ENCODE measurements at regions not wholly inside any gene's neighbourhood (a gene's known extent, or its start where the extent isn't known, plus 50 kb on each side); places are given as distances from the start of the nearest gene placed in this dataset.
"Not testable (repeated sequence)": the region's sequence is repeated elsewhere in the genome, so short reads cannot be mapped to it uniquely, and the experiment has no call there.

DNA sequence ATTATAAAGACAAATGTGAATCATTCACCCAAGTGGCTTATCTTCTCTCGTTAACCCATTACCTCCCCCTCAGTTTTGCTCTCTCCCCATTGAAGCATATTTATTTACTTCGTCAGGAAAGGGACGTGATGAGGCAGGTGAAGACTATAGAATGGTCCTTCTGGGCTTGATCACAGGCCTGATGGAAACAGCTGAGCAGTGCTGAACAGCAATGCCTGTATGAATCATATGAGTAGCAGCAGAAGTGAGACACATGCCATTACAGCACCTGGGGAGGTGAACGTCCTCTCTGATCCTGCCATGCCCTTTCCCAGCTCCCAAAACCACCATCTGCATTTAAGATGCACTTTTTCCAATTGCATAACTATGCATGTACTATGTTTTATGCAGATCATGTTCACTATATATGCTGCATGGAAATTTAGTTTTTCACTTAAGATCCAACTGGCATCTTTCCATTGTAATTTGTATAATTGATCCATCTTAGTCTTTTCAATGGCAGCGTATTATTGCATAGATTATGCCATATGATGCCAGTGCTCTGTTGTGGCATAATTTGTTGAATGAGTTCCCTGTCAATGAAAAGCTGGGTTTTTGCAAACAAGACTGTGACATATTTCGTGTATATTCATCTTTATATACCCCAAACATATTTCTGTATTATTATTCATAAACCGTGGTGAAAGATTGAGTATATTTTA lies 105.3 kb downstream of the CXCL12 start:
- DNase-seq (ENCODE audit: low read depth, low spot score) (no peak), ATAC-seq (no peak)
- POLR2A ChIA-PET: no interaction called here
- intact Hi-C loops (cut with micrococcal nuclease; ENCODE audit: unreplicated experiment): no loop called here
- Histone ChIP-seq H3K9me3 (ENCODE audit: control insufficient read depth, insufficient read depth, low read depth, low read length) (no peaks in the 10 kb centered on the region), H3K27me3 (ENCODE audit: control insufficient read depth, insufficient read depth, low read length) (0 out of 2 replicates have a peak, but pooled peaks cover 3% of the 10 kb centered on the region), H3K4me3 (ENCODE audit: low read depth in 2 of 2, low read length in 2 of 2) (no peak overlapping the region), H3K36me3 (ENCODE audit: control insufficient read depth, insufficient read depth, low read length) (no peaks in the 10 kb centered on the region), H3K27ac (ENCODE audit: low read length) (no peak overlapping the region), H3K4me1 (ENCODE audit: control insufficient read depth, insufficient read depth, low read length) (no peaks in the 10 kb centered on the region)
- no TSS peak for BruUV-seq (replicated peaks)
- in situ Hi-C loops (cut with HindIII; ENCODE audit: low pct_unique_long_range_greater_than_20kb, low sequenced_read_pairs): no loop called here
- CTCF ChIA-PET: no interaction called here
- no peak for TF ChIP-seq SIN3A (IDR thresholded peaks at IDR 0.05; ENCODE audit: borderline replicate concordance, insufficient read depth, low read depth, low read length)

DNA sequence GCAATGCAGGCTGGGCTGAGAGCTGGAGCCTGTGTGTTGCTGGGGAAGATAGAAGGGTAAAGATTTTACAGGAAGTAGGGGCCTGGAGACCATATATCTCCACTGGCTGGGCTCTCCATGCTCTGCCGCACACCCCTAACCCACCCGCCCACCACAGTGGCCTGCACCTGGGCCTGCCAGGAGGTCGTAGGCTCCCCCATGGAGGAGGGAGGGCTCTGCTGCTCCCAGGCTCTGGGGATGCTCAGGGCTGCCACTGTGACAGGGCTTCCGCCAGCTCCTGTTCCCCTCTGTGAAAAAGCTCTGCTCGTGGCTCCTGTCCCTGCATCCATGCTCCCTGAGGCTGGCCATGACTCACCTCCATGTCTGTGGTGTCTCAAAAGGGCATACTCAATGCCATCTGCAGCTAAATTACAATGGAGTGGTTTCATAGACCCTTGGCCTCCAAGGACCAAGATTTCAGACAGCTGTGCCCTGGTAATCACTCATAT lies 106.0 kb downstream of the CXCL12 start:
- CTCF ChIA-PET: no interaction called here
- Histone ChIP-seq H3K4me1 (ENCODE audit: control insufficient read depth, insufficient read depth, low read length) (no peaks in the 10 kb centered on the region), H3K4me3 (ENCODE audit: low read depth in 2 of 2, low read length in 2 of 2) (no peak overlapping the region), H3K27me3 (ENCODE audit: control insufficient read depth, insufficient read depth, low read length) (0 out of 2 replicates have a peak, but pooled peaks cover 3% of the 10 kb centered on the region), H3K27ac (ENCODE audit: low read length) (no peak overlapping the region), H3K9me3 (ENCODE audit: control insufficient read depth, insufficient read depth, low read depth, low read length) (no peaks in the 10 kb centered on the region), H3K36me3 (ENCODE audit: control insufficient read depth, insufficient read depth, low read length) (no peaks in the 10 kb centered on the region)
- DNase-seq (ENCODE audit: low read depth, low spot score) (no peak), ATAC-seq (no peak)
- intact Hi-C loops (cut with micrococcal nuclease; ENCODE audit: unreplicated experiment) (no loop called here), in situ Hi-C loops (cut with HindIII; ENCODE audit: low pct_unique_long_range_greater_than_20kb, low sequenced_read_pairs) (no loop called here)
- POLR2A ChIA-PET: interaction anchor here (0.6 kb wide), 1 partner anchor 596 kb away, joined by 3 read pairs; no protein-coding TSS in a partner anchor
- no TSS peak for BruUV-seq (replicated peaks)
- TF ChIP-seq, protein P1, sequence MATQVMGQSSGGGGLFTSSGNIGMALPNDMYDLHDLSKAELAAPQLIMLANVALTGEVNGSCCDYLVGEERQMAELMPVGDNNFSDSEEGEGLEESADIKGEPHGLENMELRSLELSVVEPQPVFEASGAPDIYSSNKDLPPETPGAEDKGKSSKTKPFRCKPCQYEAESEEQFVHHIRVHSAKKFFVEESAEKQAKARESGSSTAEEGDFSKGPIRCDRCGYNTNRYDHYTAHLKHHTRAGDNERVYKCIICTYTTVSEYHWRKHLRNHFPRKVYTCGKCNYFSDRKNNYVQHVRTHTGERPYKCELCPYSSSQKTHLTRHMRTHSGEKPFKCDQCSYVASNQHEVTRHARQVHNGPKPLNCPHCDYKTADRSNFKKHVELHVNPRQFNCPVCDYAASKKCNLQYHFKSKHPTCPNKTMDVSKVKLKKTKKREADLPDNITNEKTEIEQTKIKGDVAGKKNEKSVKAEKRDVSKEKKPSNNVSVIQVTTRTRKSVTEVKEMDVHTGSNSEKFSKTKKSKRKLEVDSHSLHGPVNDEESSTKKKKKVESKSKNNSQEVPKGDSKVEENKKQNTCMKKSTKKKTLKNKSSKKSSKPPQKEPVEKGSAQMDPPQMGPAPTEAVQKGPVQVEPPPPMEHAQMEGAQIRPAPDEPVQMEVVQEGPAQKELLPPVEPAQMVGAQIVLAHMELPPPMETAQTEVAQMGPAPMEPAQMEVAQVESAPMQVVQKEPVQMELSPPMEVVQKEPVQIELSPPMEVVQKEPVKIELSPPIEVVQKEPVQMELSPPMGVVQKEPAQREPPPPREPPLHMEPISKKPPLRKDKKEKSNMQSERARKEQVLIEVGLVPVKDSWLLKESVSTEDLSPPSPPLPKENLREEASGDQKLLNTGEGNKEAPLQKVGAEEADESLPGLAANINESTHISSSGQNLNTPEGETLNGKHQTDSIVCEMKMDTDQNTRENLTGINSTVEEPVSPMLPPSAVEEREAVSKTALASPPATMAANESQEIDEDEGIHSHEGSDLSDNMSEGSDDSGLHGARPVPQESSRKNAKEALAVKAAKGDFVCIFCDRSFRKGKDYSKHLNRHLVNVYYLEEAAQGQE (IDR thresholded peaks at IDR 0.05; ENCODE audit: insufficient read depth in 1 of 2, low read depth in 2 of 2, low read length in 1 of 2): no peak
- TF ChIP-seq TCF7L2 (IDR thresholded peaks at IDR 0.05; ENCODE audit: low read depth, low read length): no peak
- TF ChIP-seq SIN3A (IDR thresholded peaks at IDR 0.05; ENCODE audit: borderline replicate concordance, insufficient read depth, low read depth, low read length): no peak
- TF ChIP-seq CTCF (IDR thresholded peaks at IDR 0.05): no peak
- no peak for TF ChIP-seq POLR2AphosphoS5 (IDR thresholded peaks at IDR 0.05; ENCODE audit: low read depth, low read length)

DNA sequence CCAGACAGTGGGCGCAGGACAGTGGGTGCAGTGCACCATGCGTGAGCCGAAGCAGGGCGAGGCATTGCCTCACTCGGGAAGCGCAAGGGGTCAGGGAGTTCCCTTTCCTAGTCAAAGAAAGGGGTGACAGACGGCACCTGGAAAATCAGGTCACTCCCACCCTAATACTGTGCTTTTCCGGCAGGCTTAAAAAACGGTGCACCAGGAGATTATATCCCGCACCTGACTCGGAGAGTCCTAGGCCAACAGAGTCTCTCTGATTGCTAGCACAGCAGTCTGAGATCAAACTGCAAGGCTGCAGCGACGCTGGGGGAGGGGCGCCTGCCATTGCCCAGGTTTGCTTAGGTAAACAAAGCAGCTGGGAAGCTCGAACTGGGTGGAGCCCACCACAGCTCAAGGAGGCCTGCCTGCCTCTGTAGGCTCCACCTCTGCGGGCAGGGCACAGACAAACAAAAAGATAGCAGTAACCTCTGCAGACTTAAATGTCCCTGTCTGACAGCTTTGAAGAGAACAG lies 116.4 kb downstream of the CXCL12 start:
- ATAC-seq; H3K27ac ChIP-seq (ENCODE audit: low read length); H3K4me3 ChIP-seq (ENCODE audit: low read depth in 2 of 2, low read length in 2 of 2); POLR2A ChIA-PET; H3K9me3 ChIP-seq (ENCODE audit: control insufficient read depth, insufficient read depth, low read depth, low read length); H3K36me3 ChIP-seq (ENCODE audit: control insufficient read depth, insufficient read depth, low read length); DNase-seq (ENCODE audit: low read depth, low spot score); CTCF ChIA-PET; BruUV-seq (replicated peaks); H3K4me1 ChIP-seq (ENCODE audit: control insufficient read depth, insufficient read depth, low read length); intact Hi-C loops (cut with micrococcal nuclease; ENCODE audit: unreplicated experiment); H3K27me3 ChIP-seq (ENCODE audit: control insufficient read depth, insufficient read depth, low read length); in situ Hi-C loops (cut with HindIII; ENCODE audit: low pct_unique_long_range_greater_than_20kb, low sequenced_read_pairs): not testable (repeated sequence)
